Activated naive CD8-positive, alpha-beta T cell treated with anti-CD3 and anti-CD28 coated beads, Interleukin-2, amount 50 U/mL, for 24 hours (primary cell): ENCODE measurements at regions not wholly inside any gene's neighbourhood (a gene's known extent, or its start where the extent isn't known, plus 50 kb on each side); places are given as distances from the start of the nearest gene placed in this dataset.

Source experiments
- ATAC-seq: fragments of 150-1000 bp; cut with Tn5 transposase; one replicate; pipeline ENCODE4 v1.10.0; 2021
- DNase-seq: peaks from one replicate; pipeline ENCODE4 v3.0.0; 2021
- H3K27ac Mint-ChIP-seq: one replicate; pipeline ENCODE4 v1.8.0; 2021; ENCODE audit warnings: mild to moderate bottlenecking, mixed read lengths
- H3K27me3 Mint-ChIP-seq: one replicate; pipeline ENCODE4 v1.8.0; 2021; ENCODE audit warnings: mixed read lengths
- H3K36me3 Mint-ChIP-seq: one replicate; pipeline ENCODE4 v1.8.0; 2021; ENCODE audit warnings: low read depth, mixed read lengths
- H3K4me1 Mint-ChIP-seq: one replicate; pipeline ENCODE4 v1.8.0; 2021; ENCODE audit warnings: mixed read lengths
- H3K4me3 Mint-ChIP-seq: one replicate; pipeline ENCODE4 v1.8.0; 2021; ENCODE audit warnings: mild to moderate bottlenecking, moderate library complexity, mixed read lengths
- H3K9me3 Mint-ChIP-seq: one replicate; pipeline ENCODE4 v1.8.0; 2021; ENCODE audit warnings: mixed read lengths

GRCh38 chr20:10135438-10135837, 83.2 kb upstream of the SNAP25 start:
- Mint-ChIP-seq H3K27me3 (peaks cover 6% of the 10 kb centered on the region), H3K4me3 (no peak overlapping the region), H3K4me1 (no peaks in the 10 kb centered on the region), H3K27ac (no peak overlapping the region), H3K36me3 (no peaks in the 10 kb centered on the region), H3K9me3 (no peaks in the 10 kb centered on the region)
- DNase-seq (no peak), ATAC-seq (no peak)

- no peak overlapping the region for H3K4me3 Mint-ChIP-seq
- ATAC-seq, result no peak
- peaks cover 6% of the 10 kb centered on the region for H3K27me3 Mint-ChIP-seq
- no peak overlapping the region for H3K27ac Mint-ChIP-seq
- H3K9me3 Mint-ChIP-seq, result no peaks in the 10 kb centered on the region
- H3K4me1 Mint-ChIP-seq, result no peaks in the 10 kb centered on the region
- DNase-seq, result no peak
- H3K36me3 Mint-ChIP-seq, result no peaks in the 10 kb centered on the region
These were observed 81.6 kb upstream of the SNAP25 start for GRCh38 chr20:10137032-10137431.

GRCh38 chr20:10137533-10137932, 81.1 kb upstream of the SNAP25 start:
- H3K27ac Mint-ChIP-seq, result no peak overlapping the region
- peaks cover 6% of the 10 kb centered on the region for H3K27me3 Mint-ChIP-seq
- DNase-seq (no peak), ATAC-seq (no peak)
- no peaks in the 10 kb centered on the region for H3K9me3 Mint-ChIP-seq
- no peak overlapping the region for H3K4me3 Mint-ChIP-seq
- no peaks in the 10 kb centered on the region for H3K4me1 Mint-ChIP-seq
- no peaks in the 10 kb centered on the region for H3K36me3 Mint-ChIP-seq

GRCh38 chr20:10157549-10157948, 61.1 kb upstream of the SNAP25 start:
- no peaks in the 10 kb centered on the region for H3K4me1 Mint-ChIP-seq
- ATAC-seq (no peak), DNase-seq (no peak)
- H3K27me3 Mint-ChIP-seq, result peaks cover 3% of the 10 kb centered on the region
- no peak overlapping the region for H3K4me3 Mint-ChIP-seq
- H3K27ac Mint-ChIP-seq, result no peak overlapping the region
- H3K9me3 Mint-ChIP-seq, result peaks cover 5% of the 10 kb centered on the region
- H3K36me3 Mint-ChIP-seq, result no peaks in the 10 kb centered on the region

- H3K4me1 Mint-ChIP-seq, result no peaks in the 10 kb centered on the region
- no peaks in the 10 kb centered on the region for H3K36me3 Mint-ChIP-seq
- H3K4me3 Mint-ChIP-seq, result no peak overlapping the region
- no peak for DNase-seq
- H3K9me3 Mint-ChIP-seq, result peaks cover 24% of the 10 kb centered on the region
- H3K27me3 Mint-ChIP-seq, result peaks cover 14% of the 10 kb centered on the region
- no peak for ATAC-seq
- H3K27ac Mint-ChIP-seq, result no peak overlapping the region
These were observed 51.6 kb upstream of the SNAP25 start for GRCh38 chr20:10167040-10167439.

- H3K4me1 Mint-ChIP-seq, result peaks cover 2% of the 10 kb centered on the region
- ATAC-seq (no peak), DNase-seq (no peak)
- H3K27ac Mint-ChIP-seq, result no peak overlapping the region
- H3K9me3 Mint-ChIP-seq, result peaks cover 24% of the 10 kb centered on the region
- peaks cover 19% of the 10 kb centered on the region for H3K27me3 Mint-ChIP-seq
- no peak overlapping the region for H3K4me3 Mint-ChIP-seq
- no peaks in the 10 kb centered on the region for H3K36me3 Mint-ChIP-seq
These were observed 51.0 kb upstream of the SNAP25 start for GRCh38 chr20:10167594-10167993.
